Lower leg skin (tissue), 4 donors: ENCODE measurements at regions not wholly inside any gene's neighbourhood (a gene's known extent, or its start where the extent isn't known, plus 50 kb on each side); places are given as distances from the start of the nearest gene placed in this dataset.

Source experiments
- DNase-seq, 2 donors: peaks; one replicate each; pipeline ENCODE4 v3.0.0-alpha.2; 2019; ENCODE audit warnings: low spot score in 2 of 2
- H3K4me3 ChIP-seq: fragments of 200-600 bp; sonication (generic); 2 replicates; pipeline ENCODE4 v1.5.1; 2017; ENCODE audit warnings: mild to moderate bottlenecking, low read depth; ENCODE audit not compliant: poor library complexity, severe bottlenecking
- CTCF ChIP-seq, 3 donors: fragments of 450-650 bp; IDR thresholded peaks; one replicate each; pipeline ENCODE4 v1.5.1; 2016; ENCODE audit warnings: antibody characterized with exemption in 3 of 3, mild to moderate bottlenecking in 3 of 3, moderate library complexity in 2 of 3
- POLR2A ChIP-seq, 2 donors: fragments of 450-650 bp; IDR thresholded peaks; one replicate each; pipeline ENCODE4 v1.6.1; 2016 to 2017; ENCODE audit warnings: antibody characterized with exemption in 2 of 2, mild to moderate bottlenecking in 1 of 2, moderate library complexity in 1 of 2
- WGBS, 2 donors: methylation state at CpG; one replicate each; pipeline ENCODE4 v1.1.5; 2018; 5-methylcytosine and 5-hydroxymethylcytosine counted together
- intact Hi-C: fragments of 100-400 bp; cut with DNase I; formaldehyde crosslinking; loops from one replicate; pipeline ENCODE4 v1.15.0; 2023; ENCODE audit warnings: low total_unique reads

- 29 to 40% methylated on average over 10 of the region's 10 CpGs for WGBS, 2 donors
- H3K4me3 ChIP-seq: no peak overlapping the region
- no peak for TF ChIP-seq POLR2A (IDR thresholded peaks at IDR 0.05)
- TF ChIP-seq CTCF (IDR thresholded peaks at IDR 0.05): no peak
- intact Hi-C loops: no loop called here
- no peak for DNase-seq
These were observed 373.0 kb downstream of the RPS24 start for GRCh38 chr10:78406648-78407008.

GRCh38 chr10:78407009-78407711, 373.5 kb downstream of the RPS24 start:
- peak; percentile 62 to 87 for DNase-seq
- no peak overlapping the region for H3K4me3 ChIP-seq
- TF ChIP-seq POLR2A (IDR thresholded peaks at IDR 0.05): no peak
- no peak for TF ChIP-seq CTCF (IDR thresholded peaks at IDR 0.05)
- 26 to 38% methylated on average over 17 to 20 of the region's 20 CpGs for WGBS, 2 donors
- intact Hi-C loops: no loop called here

- TF ChIP-seq CTCF (IDR thresholded peaks at IDR 0.05) (no peak), POLR2A (IDR thresholded peaks at IDR 0.05) (no peak)
- intact Hi-C loops: no loop called here
- H3K4me3 ChIP-seq: no peak overlapping the region
- WGBS, 2 donors: 93 to 94% methylated on average over 10 of the region's 10 CpGs
- DNase-seq: peak in 1 of 2 donors; percentile 49
These were observed 374.3 kb downstream of the RPS24 start for GRCh38 chr10:78407966-78408365.

- peak in 1 of 2 donors; percentile 93 for DNase-seq
- 63 to 74% methylated on average over 9 to 10 of the region's 12 CpGs for WGBS, 2 donors
- intact Hi-C loops: no loop called here
- no peak for TF ChIP-seq CTCF (IDR thresholded peaks at IDR 0.05)
- TF ChIP-seq POLR2A (IDR thresholded peaks at IDR 0.05): no peak
- H3K4me3 ChIP-seq: no peak overlapping the region
These were observed 375.2 kb downstream of the RPS24 start for GRCh38 chr10:78408671-78409472.

- H3K4me3 ChIP-seq: no peak overlapping the region
- TF ChIP-seq POLR2A (IDR thresholded peaks at IDR 0.05) (no peak), CTCF (IDR thresholded peaks at IDR 0.05) (no peak)
- intact Hi-C loops: no loop called here
- 95 to 96% methylated on average over 15 of the region's 15 CpGs for WGBS, 2 donors
- peak in 1 of 2 donors; percentile 49 for DNase-seq
These were observed 376.6 kb downstream of the RPS24 start for GRCh38 chr10:78410046-78410965.
